ENCODE measurements at regions not wholly inside any gene's neighbourhood (a gene's known extent, or its start where the extent isn't known, plus 50 kb on each side); places are given as distances from the start of the nearest gene placed in this dataset.

- no peaks in the 10 kb centered on the region for H3K4me1 ChIP-seq (ENCODE audit: control insufficient read depth in 5 of 5, insufficient read depth in 5 of 5, low read length in 5 of 5)
- ATAC-seq (ENCODE audit: insufficient read depth, low FRiP score), result no peak
- no peaks in the 10 kb centered on the region for H3K9me3 ChIP-seq (ENCODE audit: control insufficient read depth in 4 of 4, insufficient read depth in 3 of 4, low read length in 3 of 4)
- no peak overlapping the region for H3K4me3 ChIP-seq
- WGBS, 2 donors, result 87 to 88% methylated on average over 3 of the region's 3 CpGs
- no peaks in the 10 kb centered on the region for H3K27me3 ChIP-seq (ENCODE audit: control insufficient read depth in 3 of 3, insufficient read depth in 3 of 3, low read length in 2 of 3)
- no peak overlapping the region for H3K9ac ChIP-seq (ENCODE audit: insufficient read depth in 1 of 2, low read length in 2 of 2)
- TF ChIP-seq CTCF (IDR thresholded peaks at IDR 0.05; ENCODE audit: control extremely low read depth, extremely low read depth), result no peak
- DNase-seq, result no peak
- H3K27ac ChIP-seq (ENCODE audit: low read depth in 1 of 2, low read length in 1 of 2), result no peak overlapping the region
- H3K36me3 ChIP-seq (ENCODE audit: control insufficient read depth in 4 of 4, insufficient read depth in 4 of 4, low read length in 4 of 4), result no peaks in the 10 kb centered on the region
Observed at GRCh38 chr3:39590806-39591205, 123.3 kb downstream of the MOBP start.

GRCh38 chr3:39592311-39593050 is 125.0 kb downstream of the MOBP start:
- no peak for DNase-seq
- Histone ChIP-seq H3K36me3 (ENCODE audit: control insufficient read depth in 4 of 4, insufficient read depth in 4 of 4, low read length in 4 of 4) (no peaks in the 10 kb centered on the region), H3K9ac (ENCODE audit: insufficient read depth in 1 of 2, low read length in 2 of 2) (no peak overlapping the region), H3K27ac (ENCODE audit: low read depth in 1 of 2, low read length in 1 of 2) (no peak overlapping the region), H3K4me3 (no peak overlapping the region), H3K27me3 (ENCODE audit: control insufficient read depth in 3 of 3, insufficient read depth in 3 of 3, low read length in 2 of 3) (no peaks in the 10 kb centered on the region), H3K9me3 (ENCODE audit: control insufficient read depth in 4 of 4, insufficient read depth in 3 of 4, low read length in 3 of 4) (no peaks in the 10 kb centered on the region), H3K4me1 (ENCODE audit: control insufficient read depth in 5 of 5, insufficient read depth in 5 of 5, low read length in 5 of 5) (no peaks in the 10 kb centered on the region)
- no peak for TF ChIP-seq CTCF (IDR thresholded peaks at IDR 0.05; ENCODE audit: control extremely low read depth, extremely low read depth)
- ATAC-seq (ENCODE audit: insufficient read depth, low FRiP score), result no peak
- WGBS, 2 donors, result 44 to 68% methylated on average over 5 of the region's 5 CpGs

GRCh38 chr3:39593341-39593740 is 125.9 kb downstream of the MOBP start:
- no peak overlapping the region for H3K27ac ChIP-seq (ENCODE audit: low read depth in 1 of 2, low read length in 1 of 2)
- no peak for TF ChIP-seq CTCF (IDR thresholded peaks at IDR 0.05; ENCODE audit: control extremely low read depth, extremely low read depth)
- ATAC-seq (ENCODE audit: insufficient read depth, low FRiP score) (no peak), DNase-seq (no peak)
- no peak overlapping the region for H3K9ac ChIP-seq (ENCODE audit: insufficient read depth in 1 of 2, low read length in 2 of 2)
- H3K4me3 ChIP-seq, result no peak overlapping the region
- H3K9me3 ChIP-seq (ENCODE audit: control insufficient read depth in 4 of 4, insufficient read depth in 3 of 4, low read length in 3 of 4), result no peaks in the 10 kb centered on the region
- 51% methylated on average over 3 of the region's 3 CpGs for WGBS, 2 donors
- no peaks in the 10 kb centered on the region for H3K4me1 ChIP-seq (ENCODE audit: control insufficient read depth in 5 of 5, insufficient read depth in 5 of 5, low read length in 5 of 5)
- no peaks in the 10 kb centered on the region for H3K27me3 ChIP-seq (ENCODE audit: control insufficient read depth in 3 of 3, insufficient read depth in 3 of 3, low read length in 2 of 3)
- H3K36me3 ChIP-seq (ENCODE audit: control insufficient read depth in 4 of 4, insufficient read depth in 4 of 4, low read length in 4 of 4), result no peaks in the 10 kb centered on the region

DNA sequence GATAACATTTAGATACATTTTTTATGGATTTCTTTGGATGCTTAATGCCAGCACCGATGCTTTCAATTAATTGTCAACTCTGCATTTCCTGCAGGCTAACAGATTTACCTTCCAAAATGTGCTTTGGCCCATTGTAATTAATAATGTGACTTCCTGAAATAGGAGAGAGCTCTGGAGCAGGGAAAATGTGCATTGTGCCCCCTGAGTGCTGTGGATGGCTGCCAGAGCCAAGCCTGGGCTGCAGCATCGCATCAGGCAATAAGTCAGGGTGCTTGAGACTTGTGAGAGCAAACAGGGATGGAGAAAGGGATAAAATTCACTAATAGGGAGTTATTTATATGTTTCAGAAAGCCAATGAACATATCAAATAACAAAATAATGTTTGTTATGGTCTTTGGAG is 133.8 kb downstream of the MOBP start:
- WGBS, 2 donors, result 57 to 67% methylated on average over 2 of the region's 2 CpGs
- DNase-seq (peak in 2 of 3 donors; percentile 3 to 8), ATAC-seq (ENCODE audit: insufficient read depth, low FRiP score) (no peak)
- no peak for TF ChIP-seq CTCF (IDR thresholded peaks at IDR 0.05; ENCODE audit: control extremely low read depth, extremely low read depth)
- Histone ChIP-seq H3K27me3 (ENCODE audit: control insufficient read depth in 3 of 3, insufficient read depth in 3 of 3, low read length in 2 of 3) (no peaks in the 10 kb centered on the region), H3K4me1 (ENCODE audit: control insufficient read depth in 5 of 5, insufficient read depth in 5 of 5, low read length in 5 of 5) (no peaks in the 10 kb centered on the region), H3K4me3 (no peak overlapping the region), H3K36me3 (ENCODE audit: control insufficient read depth in 4 of 4, insufficient read depth in 4 of 4, low read length in 4 of 4) (no peaks in the 10 kb centered on the region), H3K9ac (ENCODE audit: insufficient read depth in 1 of 2, low read length in 2 of 2) (no peak overlapping the region), H3K9me3 (ENCODE audit: control insufficient read depth in 4 of 4, insufficient read depth in 3 of 4, low read length in 3 of 4) (no peaks in the 10 kb centered on the region), H3K27ac (ENCODE audit: low read depth in 1 of 2, low read length in 1 of 2) (no peak overlapping the region)
